Endothelial cell of umbilical vein (primary cell): ENCODE measurements at regions not wholly inside any gene's neighbourhood (a gene's known extent, or its start where the extent isn't known, plus 50 kb on each side); places are given as distances from the start of the nearest gene placed in this dataset.

ENCODE experiments used
- BruUV-seq: library from RNA; stranded (reverse); fragments of 400-500 nt; replicated peaks from 2 replicates; lab custom pipeline; 2021; lab: Mats Ljungman, UMichigan
- CTCF ChIA-PET: fragments of 300-600, 350-600 bp; sonication (Branson Sonifier 250); formaldehyde crosslinking; loops from one replicate; lab custom pipeline; 2021; ENCODE audit warnings: antibody characterized with exemption, inconsistent platforms; lab: Charles Lee
- POLR2A ChIA-PET: fragments of 300-600, 350-600 bp; sonication (Branson Sonifier 250); formaldehyde crosslinking; loops from one replicate; lab custom pipeline; 2021; ENCODE audit warnings: antibody characterized with exemption, inconsistent platforms; lab: Charles Lee
- DNase-seq: peaks from one replicate; pipeline ENCODE4 v3.0.0-alpha.2; 2011; ENCODE audit warnings: low read depth, low spot score
- FAIRE-seq: peaks from 2 replicates; lab custom pipeline; 2011; peaks lifted over from hg19 to GRCh38; lab: Jason Lieb, UNC
- H2AFZ ChIP-seq: 2 replicates; pipeline ENCODE4 v1.6.0; 2012; ENCODE audit warnings: low read depth, low read length, control low read depth, inconsistent platforms
- H3K27ac ChIP-seq: 2 replicates; pipeline ENCODE4 v1.5.1; 2011; ENCODE audit warnings: low read depth, mild to moderate bottlenecking, control low read depth, low read length, moderate library complexity; ENCODE audit not compliant: insufficient read depth
- H3K27me3 ChIP-seq, 2 experiments: 2 replicates each; pipeline versions ENCODE4 v1.6.0 to v1.6.1; 2011; ENCODE audit warnings: low read length in 2 of 2, mixed read lengths in 1 of 2; ENCODE audit not compliant: control insufficient read depth in 2 of 2, insufficient read depth in 2 of 2
- H3K36me3 ChIP-seq, 2 experiments: 2 replicates in 1 of 2; 3 replicates in 1 of 2; pipeline ENCODE4 v1.5.1; 2011; ENCODE audit warnings: low read length in 2 of 2, mild to moderate bottlenecking in 1 of 2, moderate library complexity in 1 of 2; ENCODE audit not compliant: control insufficient read depth in 2 of 2, insufficient read depth in 2 of 2; ENCODE audit errors: extremely low read depth in 1 of 2
- H3K4me1 ChIP-seq: 3 replicates; pipeline ENCODE4 v1.5.1; 2011; ENCODE audit warnings: mild to moderate bottlenecking, low read length; ENCODE audit not compliant: control insufficient read depth, insufficient read depth; ENCODE audit errors: extremely low read depth
- H3K4me2 ChIP-seq: 2 replicates; pipeline ENCODE4 v1.6.1; 2011; ENCODE audit warnings: low read length, control low read depth, mixed read lengths; ENCODE audit not compliant: insufficient read depth
- H3K4me3 ChIP-seq, 3 experiments: fragments of 200-600 bp in 1 of 3; sonication (generic), shearing (Covaris generic) in 1 of 3; replicated peaks in 1 of 3; 2 replicates each; pipeline ENCODE4 v1.5.1; 2011 to 2016; ENCODE audit warnings: control low read depth in 3 of 3, low read length in 3 of 3, mild to moderate bottlenecking in 2 of 3, inconsistent platforms in 1 of 3, low read depth in 1 of 3, moderate library complexity in 1 of 3; ENCODE audit not compliant: insufficient read depth in 1 of 3
- H3K79me2 ChIP-seq: 2 replicates; pipeline ENCODE4 v1.6.0; 2012; ENCODE audit warnings: low read length, inconsistent platforms; ENCODE audit not compliant: control insufficient read depth, insufficient read depth
- H3K9ac ChIP-seq: replicated peaks from 2 replicates; pipeline ENCODE3; 2011; ENCODE audit warnings: low read length, control low read depth; ENCODE audit not compliant: insufficient read depth; ENCODE audit errors: extremely low read depth
- H3K9me1 ChIP-seq: replicated peaks from 3 replicates; pipeline ENCODE4 v1.6.0; 2011; ENCODE audit warnings: mild to moderate bottlenecking, low read length; ENCODE audit not compliant: control insufficient read depth, insufficient read depth; ENCODE audit errors: extremely low read depth
- H3K9me3 ChIP-seq: replicated peaks from 2 replicates; pipeline ENCODE4 v1.5.1; 2012; ENCODE audit warnings: low read length, inconsistent platforms; ENCODE audit not compliant: control insufficient read depth, insufficient read depth
- H4K20me1 ChIP-seq: replicated peaks from 2 replicates; pipeline ENCODE3; 2011; ENCODE audit warnings: mild to moderate bottlenecking, low read length; ENCODE audit not compliant: control insufficient read depth, insufficient read depth; ENCODE audit errors: extremely low read depth
- CTCF ChIP-seq, 2 donors: IDR thresholded peaks; 1 replicate in 1 of 2; 2 replicates in 1 of 2; pipeline ENCODE4 v1.5.1; 2011; ENCODE audit warnings: low read length in 2 of 2, mild to moderate bottlenecking in 2 of 2, moderate library complexity in 2 of 2, control low read depth in 1 of 2, inconsistent platforms in 1 of 2, low read depth in 1 of 2; ENCODE audit not compliant: insufficient read depth in 1 of 2; ENCODE audit errors: extremely low read depth in 1 of 2
- EZH2 ChIP-seq: IDR thresholded peaks from 2 replicates; pipeline ENCODE4 v1.6.1; 2012; ENCODE audit warnings: borderline replicate concordance, low read depth, mild to moderate bottlenecking, moderate library complexity, low read length, inconsistent platforms; ENCODE audit not compliant: severe bottlenecking
- FOS ChIP-seq: IDR thresholded peaks from 2 replicates; pipeline ENCODE4 v1.6.1; 2011; ENCODE audit warnings: mild to moderate bottlenecking, low read length, moderate library complexity, borderline replicate concordance; ENCODE audit not compliant: insufficient read depth
- GATA2 ChIP-seq: IDR thresholded peaks from 2 replicates; pipeline ENCODE4 v1.7.0; 2011; ENCODE audit warnings: low read depth, mild to moderate bottlenecking, moderate library complexity, mixed read lengths, low read length; ENCODE audit not compliant: insufficient read length, insufficient read depth
- JUN ChIP-seq: IDR thresholded peaks from 2 replicates; pipeline ENCODE4 v1.6.1; 2011; ENCODE audit warnings: borderline replicate concordance, low read depth; ENCODE audit not compliant: insufficient read length, insufficient read depth
- MAX ChIP-seq: IDR thresholded peaks from 2 replicates; pipeline ENCODE4 v1.6.1; 2011; ENCODE audit not compliant: insufficient read depth, insufficient read length
- MYC ChIP-seq: IDR thresholded peaks from one replicate; pipeline ENCODE4 v1.6.1; 2011; ENCODE audit warnings: mild to moderate bottlenecking, low read depth, low read length
- POLR2A ChIP-seq: IDR thresholded peaks from 2 replicates; pipeline ENCODE4 v1.6.1; 2012; ENCODE audit warnings: low read depth, mild to moderate bottlenecking, control low read depth, low read length
- POLR2AphosphoS5 ChIP-seq: IDR thresholded peaks from 2 replicates; pipeline ENCODE4 v1.6.1; 2012; ENCODE audit warnings: low read depth, mild to moderate bottlenecking, control low read depth, low read length, moderate library complexity; ENCODE audit not compliant: insufficient read depth
- dilution Hi-C: fragments of 300-500 bp; cut with MboI; formaldehyde crosslinking; loops from one replicate; pipeline ENCODE4 v1.15.0; 2019; ENCODE audit warnings: low sequenced_read_pairs; ENCODE audit not compliant: extremely low pct_ligation_motif_present
- intact Hi-C: fragments of 100-400 bp; cut with micrococcal nuclease; formaldehyde crosslinking; loops from one replicate; pipeline ENCODE4 v1.10.0; 2022

- intact Hi-C loops: no loop called here
- H3K9ac ChIP-seq: no peak overlapping the region
- no peaks in the 10 kb centered on the region for H3K27me3 ChIP-seq
- dilution Hi-C loops: no loop called here
- no peaks in the 10 kb centered on the region for H4K20me1 ChIP-seq
- H3K9me3 ChIP-seq: peaks cover 2% of the 10 kb centered on the region
- H3K9me1 ChIP-seq: no peaks in the 10 kb centered on the region
- H3K27ac ChIP-seq: no peak overlapping the region
- H3K4me3 ChIP-seq: no peak overlapping the region
- TF ChIP-seq MAX (no peak), GATA2 (no peak), POLR2AphosphoS5 (no peak)
- POLR2A ChIA-PET: no interaction called here
- no peak overlapping the region for H3K4me2 ChIP-seq
- H2AFZ ChIP-seq: no peak overlapping the region
- H3K79me2 ChIP-seq: no peaks in the 10 kb centered on the region
- BruUV-seq: no TSS peak
- H3K4me1 ChIP-seq: no peaks in the 10 kb centered on the region
- CTCF ChIA-PET: no interaction called here
- no peak for DNase-seq
- no peak for FAIRE-seq
- H3K36me3 ChIP-seq: no peaks in the 10 kb centered on the region
Measured at GRCh38 chr2:33859811-33860461, 260.8 kb upstream of the FAM98A start.

GRCh38 chr2:33859176-33859575 is 260.1 kb upstream of the FAM98A start:
- no peak overlapping the region for H2AFZ ChIP-seq
- H3K9me3 ChIP-seq: peaks cover 2% of the 10 kb centered on the region
- no peak for FAIRE-seq
- no TSS peak for BruUV-seq
- H3K27ac ChIP-seq: no peak overlapping the region
- H3K36me3 ChIP-seq: no peaks in the 10 kb centered on the region
- TF ChIP-seq EZH2 (no peak), GATA2 (no peak), MYC (no peak), FOS (no peak), POLR2AphosphoS5 (no peak), CTCF (IDR thresholded peaks at IDR 0.05; ENCODE audit: extremely low read depth in 1 of 2, insufficient read depth in 1 of 2, low read depth in 1 of 2, low read length in 2 of 2) (no peak), MAX (no peak), POLR2A (no peak), JUN (no peak)
- H3K27me3 ChIP-seq: no peaks in the 10 kb centered on the region
- no peaks in the 10 kb centered on the region for H4K20me1 ChIP-seq
- ChIA-PET CTCF (no interaction called here), POLR2A (no interaction called here)
- H3K4me3 ChIP-seq: no peak overlapping the region
- intact Hi-C loops: no loop called here
- DNase-seq: no peak
- no peaks in the 10 kb centered on the region for H3K79me2 ChIP-seq
- H3K4me1 ChIP-seq: no peaks in the 10 kb centered on the region
- no peaks in the 10 kb centered on the region for H3K9me1 ChIP-seq
- no peak overlapping the region for H3K4me2 ChIP-seq
- H3K9ac ChIP-seq: no peak overlapping the region
- dilution Hi-C loops: no loop called here
